Activated CD4-positive, alpha-beta T cell treated with anti-CD3 and anti-CD28 coated beads, Interleukin-2, amount 50 U/mL, for 1 hour (primary cell): ENCODE measurements at regions not wholly inside any gene's neighbourhood (a gene's known extent, or its start where the extent isn't known, plus 50 kb on each side); places are given as distances from the start of the nearest gene placed in this dataset.

ENCODE experiments used
- DNase-seq: peaks from one replicate; pipeline ENCODE4 v3.0.0-alpha.2; 2020

- no peak for DNase-seq
Observed at GRCh38 chr20:7359739-7360138, 580.5 kb downstream of the HAO1 start.

DNA sequence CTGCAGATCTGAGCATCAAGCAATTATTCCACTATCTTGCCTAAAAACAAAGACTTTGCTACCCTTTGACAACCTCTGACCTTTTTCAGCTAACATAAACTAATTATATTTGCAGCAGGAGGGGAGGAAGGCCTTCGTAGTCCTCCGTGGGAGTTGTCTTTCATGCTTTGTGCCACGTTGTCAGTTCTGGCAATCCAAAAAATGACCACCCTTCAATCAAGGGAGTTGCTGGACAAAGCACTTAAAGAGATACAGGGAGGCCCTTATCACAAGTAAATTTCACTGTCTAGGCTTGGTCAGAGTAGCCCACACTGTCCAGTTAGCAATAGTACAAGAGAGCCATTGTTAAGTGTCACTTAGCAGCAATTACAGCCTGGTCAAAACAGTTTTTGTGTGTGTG, 578.9 kb downstream of the HAO1 start:
- DNase-seq = no peak

- DNase-seq = no peak
Observed at GRCh38 chr20:7361931-7362330, 578.3 kb downstream of the HAO1 start.

DNA sequence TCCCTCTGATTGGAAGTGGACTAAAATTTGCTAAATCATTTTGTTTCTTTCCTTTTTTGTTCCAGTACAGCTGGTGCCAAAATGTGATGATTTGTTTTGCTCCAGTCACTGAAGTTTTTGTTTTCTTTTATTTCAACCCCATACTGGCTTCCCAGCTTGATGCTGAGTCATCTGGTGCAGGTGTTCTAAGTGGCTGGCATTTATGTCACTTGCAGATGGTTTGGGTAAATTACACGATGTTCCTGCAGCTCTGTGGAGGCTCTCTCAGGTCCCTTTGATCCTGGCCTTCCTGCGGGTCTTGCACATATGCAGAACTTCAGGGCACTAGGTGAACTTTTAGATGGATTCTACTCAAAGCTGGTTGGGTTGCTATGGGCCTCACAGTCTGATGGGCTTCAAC, 577.7 kb downstream of the HAO1 start:
- DNase-seq = no peak

GRCh38 chr20:7366189-7366588, 574.1 kb downstream of the HAO1 start:
- DNase-seq = no peak

DNA sequence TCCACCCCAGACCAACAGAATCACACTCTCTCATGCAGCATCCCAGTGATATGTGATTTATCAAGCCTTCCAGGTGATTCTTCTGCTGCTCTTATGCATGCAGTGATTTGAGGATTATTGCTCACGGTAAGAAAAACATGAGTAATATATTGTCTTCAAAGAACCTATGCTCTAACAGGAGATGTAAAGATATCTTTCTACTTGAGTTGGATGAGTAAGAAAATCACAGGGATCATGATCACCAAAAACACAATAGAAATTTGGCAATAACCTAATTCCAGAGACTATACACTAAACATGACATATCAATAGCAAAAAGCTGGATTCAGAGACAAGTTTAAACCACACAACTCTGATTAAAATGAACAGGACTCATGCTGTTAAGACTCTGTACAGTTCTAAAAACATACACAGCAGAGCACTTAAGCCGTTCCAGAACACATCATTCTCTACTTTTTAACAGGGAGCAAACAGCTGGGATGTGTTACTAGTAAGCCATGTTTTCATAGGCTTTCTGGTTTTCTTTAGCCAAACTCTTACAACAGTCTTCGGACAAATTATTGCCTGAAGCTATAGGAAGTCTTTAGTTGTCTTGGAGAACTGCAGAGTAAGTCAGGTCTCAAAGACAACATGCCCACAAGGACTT, 568.6 kb downstream of the HAO1 start:
- DNase-seq = no peak

DNA sequence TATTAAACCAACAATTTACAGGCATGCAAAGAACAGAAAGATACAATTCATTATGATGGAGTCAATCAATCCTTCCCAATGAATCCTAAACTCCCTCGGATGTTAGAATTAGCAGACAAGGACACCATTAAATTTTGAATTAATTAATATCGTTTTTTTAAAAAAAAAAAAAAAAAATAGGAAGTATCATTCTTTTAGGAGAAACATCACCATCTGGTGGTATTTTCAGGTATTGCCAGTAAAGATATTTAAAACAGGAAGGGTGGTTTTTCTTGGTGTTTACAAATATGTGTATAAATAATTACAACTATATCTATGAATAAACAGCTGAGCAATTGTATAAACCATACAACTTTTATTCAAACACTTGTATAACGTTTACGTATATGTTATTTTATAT, 564.4 kb downstream of the HAO1 start:
- DNase-seq = no peak

GRCh38 chr20:7378864-7379605, 561.2 kb downstream of the HAO1 start:
- DNase-seq = no peak

GRCh38 chr20:7379621-7380220, 560.5 kb downstream of the HAO1 start:
- no peak for DNase-seq

DNA sequence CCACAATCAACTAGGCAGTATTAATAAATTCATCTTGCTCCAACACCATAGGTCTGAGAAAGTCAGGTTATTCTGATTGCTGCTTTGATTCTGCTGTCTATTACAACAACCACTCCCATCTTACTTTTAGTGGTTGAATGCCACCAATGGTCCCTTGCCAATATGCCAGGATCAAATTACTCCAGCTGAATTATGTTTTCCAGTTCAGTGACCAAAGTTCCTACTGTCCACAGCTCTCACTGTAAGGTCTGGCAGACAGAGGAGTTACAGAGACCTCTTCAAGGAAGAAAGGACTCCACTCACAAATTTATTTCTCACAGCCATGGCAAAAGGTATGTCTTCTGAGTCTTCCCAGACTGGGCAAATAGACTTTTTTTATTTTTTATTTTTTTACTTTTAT, 557.0 kb downstream of the HAO1 start:
- DNase-seq = no peak

GRCh38 chr20:7387638-7388193, 552.5 kb downstream of the HAO1 start:
- no peak for DNase-seq

DNA sequence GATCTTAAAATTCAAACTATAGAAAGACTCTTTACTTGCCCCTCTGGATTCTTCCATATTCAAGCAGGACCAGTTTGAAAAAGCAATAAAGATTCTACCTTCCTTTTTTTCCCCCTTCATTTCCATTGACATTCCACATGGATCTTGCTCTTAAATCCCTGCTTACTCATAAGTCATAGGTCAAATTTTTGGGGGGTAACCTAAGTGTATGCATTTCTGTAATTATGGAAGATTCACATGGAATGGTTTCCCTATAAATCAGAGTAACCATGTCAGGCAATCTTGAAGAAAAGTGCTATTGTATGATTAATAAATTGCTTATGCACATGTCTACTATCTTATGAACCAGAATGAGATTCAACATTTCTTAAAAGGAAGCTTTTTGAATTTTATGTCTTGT, 551.0 kb downstream of the HAO1 start:
- no peak for DNase-seq

- no peak for DNase-seq
Observed at GRCh38 chr20:7392542-7393206, 547.6 kb downstream of the HAO1 start.

DNA sequence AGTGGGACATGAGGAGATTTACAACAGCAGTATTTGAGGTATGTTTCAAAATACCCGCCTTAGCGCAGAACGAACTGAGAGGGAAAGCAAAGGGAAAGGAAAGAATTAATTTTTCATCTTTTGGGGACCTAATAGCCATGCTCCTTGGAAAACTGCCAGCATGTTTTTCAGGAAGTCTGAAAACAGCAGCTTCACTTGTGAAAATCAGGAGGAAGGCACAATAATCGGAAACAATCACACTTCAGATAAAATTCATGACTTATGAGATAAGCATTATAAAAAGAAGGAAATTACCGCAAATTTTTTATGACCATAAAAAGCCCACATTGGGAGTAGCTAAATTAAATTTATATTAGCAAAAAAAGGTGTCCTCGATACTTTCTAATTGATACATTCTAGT, 541.1 kb downstream of the HAO1 start:
- no peak for DNase-seq

DNA sequence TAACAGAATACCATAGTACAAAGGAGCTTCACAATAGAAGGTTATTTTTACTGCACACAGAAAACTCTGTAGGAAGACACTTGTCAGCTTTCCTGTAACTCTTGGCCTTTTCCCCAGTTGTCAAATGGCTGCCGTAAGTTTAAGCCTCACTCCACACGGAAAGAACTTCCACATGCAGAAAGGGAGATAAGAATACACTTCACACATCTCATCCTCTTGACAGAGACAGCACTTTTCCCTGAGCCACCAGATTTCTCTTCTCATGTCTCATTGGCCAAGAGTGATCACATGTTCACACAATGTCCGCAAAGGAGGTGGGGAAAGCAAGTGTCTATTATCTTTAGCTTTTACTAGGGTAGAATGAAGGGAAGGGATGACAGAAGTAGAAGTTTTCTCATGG, 540.7 kb downstream of the HAO1 start:
- DNase-seq = no peak

DNA sequence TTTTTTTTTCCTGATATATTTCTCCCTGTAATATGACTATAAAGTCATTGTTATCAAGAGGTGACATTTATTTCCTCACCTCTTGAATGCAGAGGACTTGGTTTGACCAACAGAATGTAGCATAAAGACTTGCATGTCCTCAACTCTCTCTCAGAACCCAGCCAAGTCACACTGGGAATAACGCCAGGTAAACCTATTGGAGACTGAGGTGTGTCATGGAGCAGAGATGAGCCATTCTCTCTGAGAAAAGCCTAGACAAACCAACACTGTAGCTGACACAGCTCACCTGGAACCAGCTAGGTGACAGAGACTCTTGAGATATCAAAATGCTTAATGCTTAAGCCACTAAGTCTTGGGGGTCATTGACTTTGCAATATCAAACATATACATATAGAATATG, 533.6 kb downstream of the HAO1 start:
- no peak for DNase-seq

DNA sequence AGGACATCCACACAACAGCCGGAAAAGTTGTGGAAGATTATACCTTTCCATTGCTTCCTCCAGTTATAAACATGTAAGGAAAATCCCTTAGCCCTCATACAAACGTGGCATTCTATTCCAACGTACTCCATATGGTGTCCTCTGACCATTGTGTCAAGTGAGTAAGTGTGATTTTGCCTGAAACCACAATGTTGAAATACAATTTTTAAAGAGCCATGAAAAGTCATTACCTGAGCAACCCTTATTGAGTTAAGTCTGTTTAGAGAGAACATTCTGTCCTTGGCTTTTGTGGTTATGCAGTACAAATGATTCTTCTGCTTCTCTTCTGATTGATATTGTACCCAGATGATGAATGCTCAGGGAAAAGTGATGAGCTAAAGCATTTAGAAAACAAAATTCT, 530.1 kb downstream of the HAO1 start:
- DNase-seq = no peak

GRCh38 chr20:7411075-7411474, 529.2 kb downstream of the HAO1 start:
- no peak for DNase-seq

GRCh38 chr20:7415427-7415826, 524.8 kb downstream of the HAO1 start:
- no peak for DNase-seq

GRCh38 chr20:7416382-7416781, 523.9 kb downstream of the HAO1 start:
- DNase-seq = no peak

GRCh38 chr20:7420345-7420744, 519.9 kb downstream of the HAO1 start:
- no peak for DNase-seq

DNA sequence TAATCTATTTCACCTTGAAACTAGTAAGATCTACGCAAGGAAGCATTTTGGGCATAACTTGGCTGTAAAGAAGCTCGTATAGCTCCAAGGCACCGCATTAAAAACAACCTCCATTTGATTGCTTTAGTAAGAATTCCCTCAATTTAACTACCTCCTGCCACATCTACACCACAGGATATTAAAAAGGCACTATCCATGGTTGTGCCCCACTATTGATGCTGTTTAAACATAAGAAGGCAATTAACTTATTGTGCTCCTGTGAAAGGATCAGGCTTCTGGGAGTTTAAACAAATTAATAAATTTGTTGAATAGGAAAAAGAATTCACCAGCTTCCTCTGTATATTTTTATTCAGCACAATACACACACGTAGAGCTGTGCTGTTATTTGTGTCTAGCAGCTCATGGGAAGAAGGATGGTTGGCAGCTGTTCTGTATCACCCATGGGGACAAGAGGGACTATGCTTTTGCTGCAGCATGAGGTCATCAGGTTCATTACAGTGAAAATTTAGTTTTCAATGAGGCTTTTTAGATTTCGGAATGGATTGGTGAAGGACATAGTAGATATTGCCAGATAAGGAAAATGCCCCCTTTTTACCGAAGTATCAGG, 513.3 kb downstream of the HAO1 start:
- DNase-seq = no peak

GRCh38 chr20:7428946-7429345, 511.3 kb downstream of the HAO1 start:
- no peak for DNase-seq
